Esophagus muscularis mucosa (tissue), 4 donors: ENCODE measurements at regions not wholly inside any gene's neighbourhood (a gene's known extent, or its start where the extent isn't known, plus 50 kb on each side); places are given as distances from the start of the nearest gene placed in this dataset.

Experiments
- DNase-seq: peaks from one replicate; pipeline ENCODE4 v3.0.0-alpha.2; 2017; ENCODE audit errors: extremely low spot score
- H3K27ac ChIP-seq, 4 donors: fragments of 200-600 bp; sonication (generic); replicated peaks in 1 of 4; 1 replicate in 3 of 4; 2 replicates in 1 of 4; pipeline ENCODE4 v1.5.1; 2016 to 2019; ENCODE audit warnings: mild to moderate bottlenecking in 1 of 4
- H3K27me3 ChIP-seq, 4 donors: fragments of 200-600 bp; sonication (generic); one replicate each; pipeline versions ENCODE4 v1.5.1 to v1.6.0; 2016 to 2019
- H3K36me3 ChIP-seq, 4 donors: fragments of 200-600 bp; sonication (generic); one replicate each; pipeline ENCODE4 v1.5.1; 2016 to 2019
- H3K4me1 ChIP-seq, 4 donors: fragments of 200-600 bp; sonication (generic); one replicate each; pipeline ENCODE4 v1.5.1; 2016 to 2019
- H3K4me3 ChIP-seq, 4 donors: fragments of 200-600 bp; sonication (generic); 1 replicate in 2 of 4; 2 replicates in 2 of 4; pipeline ENCODE4 v1.5.1; 2016 to 2019; ENCODE audit warnings: mild to moderate bottlenecking in 4 of 4, moderate library complexity in 1 of 4
- H3K9me3 ChIP-seq, 4 donors: fragments of 200-600 bp; sonication (generic); 1 replicate in 3 of 4; 2 replicates in 1 of 4; pipeline ENCODE4 v1.5.1; 2016 to 2019
- CTCF ChIP-seq, 3 experiments: fragments of 200-600 bp in 2 of 3; fragments of 450-650 bp in 1 of 3; sonication (generic) in 2 of 3; IDR thresholded peaks; one replicate each; pipeline ENCODE4 v1.5.1; 2017 to 2019; ENCODE audit warnings: antibody characterized with exemption in 3 of 3, mild to moderate bottlenecking in 2 of 3, moderate library complexity in 1 of 3
- EP300 ChIP-seq: sonication (generic); formaldehyde crosslinking; IDR thresholded peaks from one replicate; pipeline ENCODE4 v1.6.1; 2017; ENCODE audit warnings: antibody characterized with exemption
- POLR2A ChIP-seq: fragments of 450-650 bp; IDR thresholded peaks from one replicate; pipeline ENCODE4 v1.6.1; 2017; ENCODE audit warnings: antibody characterized with exemption, moderate library complexity, mild to moderate bottlenecking, low read depth
- POLR2AphosphoS5 ChIP-seq, 2 donors: sonication (generic); formaldehyde crosslinking; IDR thresholded peaks; one replicate each; pipeline ENCODE4 v1.6.1; 2017; ENCODE audit warnings: antibody characterized with exemption in 2 of 2
- WGBS: methylation state at CpG from one replicate; pipeline ENCODE4 v1.1.5; 2018; 5-methylcytosine and 5-hydroxymethylcytosine counted together
- intact Hi-C: fragments of 100-400 bp; cut with DNase I; formaldehyde crosslinking; loops from one replicate; pipeline ENCODE4 v1.15.1; 2023

- peaks cover 0 to 12% (median 0%) of the 10 kb centered on the region in 4 donors for H3K27me3 ChIP-seq
- DNase-seq: no peak
- H3K36me3 ChIP-seq: no peaks in the 10 kb centered on the region
- no peak overlapping the region for H3K27ac ChIP-seq
- intact Hi-C loops: no loop called here
- 42% methylated on average over 5 of the region's 5 CpGs for WGBS
- H3K4me3 ChIP-seq: no peak overlapping the region
- no peaks in the 10 kb centered on the region for H3K9me3 ChIP-seq
- no peaks in the 10 kb centered on the region for H3K4me1 ChIP-seq
- TF ChIP-seq POLR2AphosphoS5 (IDR thresholded peaks at IDR 0.05): no peak
- TF ChIP-seq POLR2A: no peak
- no peak for TF ChIP-seq CTCF (IDR thresholded peaks at IDR 0.05)
- TF ChIP-seq EP300: no peak
These were observed 90.4 kb upstream of the PEG3 start for GRCh38 chr19:56930647-56931535.

- TF ChIP-seq POLR2AphosphoS5 (IDR thresholded peaks at IDR 0.05) (no peak), EP300 (no peak), CTCF (IDR thresholded peaks at IDR 0.05) (no peak), POLR2A (no peak)
- Histone ChIP-seq H3K27me3 (peaks cover 0 to 12% (median 0%) of the 10 kb centered on the region in 4 donors), H3K4me1 (no peaks in the 10 kb centered on the region), H3K36me3 (no peaks in the 10 kb centered on the region), H3K27ac (no peak overlapping the region), H3K4me3 (no peak overlapping the region), H3K9me3 (no peaks in the 10 kb centered on the region)
- DNase-seq: no peak
- intact Hi-C loops: no loop called here
- WGBS: 74% methylated on average over 13 of the region's 13 CpGs
These were observed 92.6 kb upstream of the PEG3 start for GRCh38 chr19:56933014-56933705.

GRCh38 chr19:56934438-56935090 lies 94.0 kb upstream of the PEG3 start:
- intact Hi-C loops: no loop called here
- Histone ChIP-seq H3K9me3 (no peaks in the 10 kb centered on the region), H3K4me1 (no peaks in the 10 kb centered on the region), H3K36me3 (no peaks in the 10 kb centered on the region), H3K27me3 (peaks cover 0 to 10% (median 0%) of the 10 kb centered on the region in 4 donors), H3K27ac (no peak overlapping the region), H3K4me3 (no peak overlapping the region)
- TF ChIP-seq CTCF (IDR thresholded peaks at IDR 0.05): no peak
- TF ChIP-seq EP300: no peak
- no peak for TF ChIP-seq POLR2A
- no peak for TF ChIP-seq POLR2AphosphoS5 (IDR thresholded peaks at IDR 0.05)
- no peak for DNase-seq
- 82% methylated on average over 9 of the region's 9 CpGs for WGBS

DNA sequence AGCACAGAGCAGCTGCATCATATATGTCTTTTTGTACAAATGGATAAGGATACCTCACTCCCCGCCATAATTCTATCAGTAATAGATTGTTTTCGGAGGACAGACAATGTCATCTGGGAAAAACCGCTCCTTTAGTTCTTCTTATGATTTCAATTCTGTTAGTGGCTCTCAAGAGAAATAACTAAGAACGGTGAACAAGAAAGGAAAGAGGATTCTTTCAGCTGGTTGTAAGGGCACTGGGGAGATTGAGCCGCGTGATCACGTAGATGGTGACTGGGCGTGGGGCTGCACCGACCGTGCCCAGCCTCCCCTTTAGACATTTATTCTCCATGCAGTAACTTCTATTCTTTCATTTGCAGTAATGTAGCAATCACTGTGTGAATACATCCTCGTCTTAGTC lies 99.4 kb upstream of the PEG3 start:
- Histone ChIP-seq H3K9me3 (no peaks in the 10 kb centered on the region), H3K36me3 (no peaks in the 10 kb centered on the region), H3K27ac (no peak overlapping the region), H3K27me3 (peaks cover 0 to 35% (median 4%) of the 10 kb centered on the region in 4 donors), H3K4me1 (no peaks in the 10 kb centered on the region), H3K4me3 (no peak overlapping the region)
- WGBS: 93% methylated on average over 11 of the region's 11 CpGs
- no peak for DNase-seq
- TF ChIP-seq EP300: no peak
- TF ChIP-seq CTCF (IDR thresholded peaks at IDR 0.05): no peak
- no peak for TF ChIP-seq POLR2A
- TF ChIP-seq POLR2AphosphoS5 (IDR thresholded peaks at IDR 0.05): no peak
- intact Hi-C loops: no loop called here
